NCI-H524 treated with DMSO at 0.1 percent for 48 hours (cell line): ENCODE measurements at regions not wholly inside any gene's neighbourhood (a gene's known extent, or its start where the extent isn't known, plus 50 kb on each side); places are given as distances from the start of the nearest gene placed in this dataset.
"Not testable (repeated sequence)": the region's sequence is repeated elsewhere in the genome, so short reads cannot be mapped to it uniquely, and the experiment has no call there.

ENCODE experiments used
- DNase-seq: peaks from one replicate; lab custom pipeline; 2025; lab: John Stamatoyannopoulos, UW

DNA sequence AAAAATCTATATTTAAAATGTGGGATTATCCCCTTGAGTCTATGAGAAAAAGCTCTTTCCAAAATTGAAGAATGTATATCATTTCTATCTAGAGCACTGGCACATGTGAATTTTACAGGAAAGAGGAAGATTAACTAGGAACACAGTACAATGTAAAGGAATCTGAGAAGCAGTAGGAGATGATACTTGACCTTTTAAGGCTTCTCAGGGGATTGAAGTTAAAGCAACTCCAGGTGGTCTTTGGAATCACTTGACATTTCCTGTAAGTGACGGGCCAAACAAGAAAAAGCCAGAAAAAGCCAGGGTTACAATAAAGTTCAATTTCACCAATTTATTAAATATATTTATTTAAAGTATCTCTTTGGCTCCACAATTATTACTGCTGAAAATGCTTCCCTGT is 1373.9 kb downstream of the OLFM4 start:
- no peak for DNase-seq

- DNase-seq: no peak
These were observed 1387.2 kb downstream of the OLFM4 start for GRCh38 chr13:54415753-54416366.

DNA sequence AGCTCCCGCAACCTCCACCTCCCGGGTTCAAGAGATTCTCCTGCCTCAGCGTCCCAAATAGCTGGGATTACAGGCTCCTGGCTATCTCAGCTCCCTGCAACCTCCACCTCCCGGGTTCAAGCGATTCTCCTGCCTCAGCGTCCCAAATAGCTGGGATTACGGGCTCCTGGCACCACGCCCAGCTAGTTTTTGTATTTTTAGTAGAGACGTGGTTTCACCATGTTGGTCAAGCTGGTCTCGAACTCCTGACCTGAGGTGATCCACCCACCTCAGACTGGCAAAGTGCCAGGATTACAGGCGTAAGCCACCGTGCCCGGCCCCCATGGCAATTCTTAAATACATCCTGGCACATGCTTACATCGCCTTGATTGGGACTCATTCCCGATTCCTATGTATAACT is 1394.3 kb downstream of the OLFM4 start:
- not testable (repeated sequence) for DNase-seq

GRCh38 chr13:54424344-54424743 is 1395.7 kb downstream of the OLFM4 start:
- DNase-seq: no peak

- peak; percentile 85 for DNase-seq
These were observed 1405.0 kb downstream of the OLFM4 start for GRCh38 chr13:54433493-54434206.

GRCh38 chr13:54440853-54441400 is 1412.3 kb downstream of the OLFM4 start:
- not testable (repeated sequence) for DNase-seq

GRCh38 chr13:54445453-54445852 is 1416.8 kb downstream of the OLFM4 start:
- DNase-seq: no peak

GRCh38 chr13:54445865-54446264 is 1417.3 kb downstream of the OLFM4 start:
- DNase-seq: no peak

- DNase-seq: peak; percentile 9
These were observed 1421.3 kb downstream of the OLFM4 start for GRCh38 chr13:54449922-54450321.

GRCh38 chr13:54484166-54484565 is 1455.6 kb downstream of the OLFM4 start:
- DNase-seq: no peak

DNA sequence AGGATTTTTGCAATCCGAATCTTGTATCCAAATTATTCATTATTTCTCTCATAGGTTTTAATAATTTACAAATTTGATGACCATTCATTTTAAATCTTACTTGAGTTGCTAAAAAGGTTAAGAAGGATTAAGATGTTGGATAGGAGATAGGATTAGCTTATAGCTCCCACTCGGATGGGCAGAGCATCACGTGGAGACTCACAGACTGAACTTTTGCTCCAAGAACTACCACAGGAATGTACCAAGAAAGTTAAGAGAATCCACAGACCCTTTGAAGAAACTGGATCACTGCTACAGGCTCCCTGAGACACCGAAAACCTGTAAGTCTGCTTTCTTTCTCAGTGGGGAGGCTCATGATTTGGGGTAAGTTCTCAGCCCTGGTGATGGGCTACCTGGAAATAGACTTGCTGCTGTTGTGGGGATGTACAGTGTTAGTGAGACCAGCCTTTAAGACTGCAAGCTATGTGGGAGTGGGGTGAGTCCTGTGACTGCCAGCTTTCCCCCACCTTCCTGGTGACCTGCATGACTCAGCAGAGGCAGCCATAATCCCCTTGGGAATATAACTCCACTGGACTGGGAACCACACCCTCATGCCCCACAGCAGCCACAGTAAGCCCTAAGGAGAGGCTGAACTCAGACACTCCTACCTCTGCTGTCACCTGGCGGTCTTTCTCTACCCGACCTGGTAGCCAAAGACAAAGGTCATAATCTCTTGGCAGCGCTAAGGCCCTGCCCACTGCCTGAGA is 1458.0 kb downstream of the OLFM4 start:
- DNase-seq: no peak

- DNase-seq: no peak
These were observed 1460.7 kb downstream of the OLFM4 start for GRCh38 chr13:54489359-54489758.

DNA sequence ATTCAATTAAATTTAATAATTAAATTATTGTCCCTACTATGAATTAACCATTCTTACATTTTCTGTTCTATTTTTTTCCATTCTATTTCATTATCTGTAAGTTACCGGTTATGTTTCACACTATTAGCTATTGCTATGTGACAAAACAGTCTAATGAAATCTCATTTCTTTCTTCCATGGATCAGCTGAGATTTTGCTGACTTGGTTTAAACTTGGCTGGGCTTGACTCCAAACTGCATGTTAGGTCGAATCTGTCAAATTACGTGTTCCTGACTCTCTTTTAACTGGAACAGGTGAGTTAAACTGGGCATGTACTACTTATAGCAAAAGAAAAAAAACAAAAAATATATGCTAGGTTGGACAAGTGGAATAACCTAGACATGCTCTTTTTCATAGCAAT is 1464.4 kb downstream of the OLFM4 start:
- no peak for DNase-seq

DNA sequence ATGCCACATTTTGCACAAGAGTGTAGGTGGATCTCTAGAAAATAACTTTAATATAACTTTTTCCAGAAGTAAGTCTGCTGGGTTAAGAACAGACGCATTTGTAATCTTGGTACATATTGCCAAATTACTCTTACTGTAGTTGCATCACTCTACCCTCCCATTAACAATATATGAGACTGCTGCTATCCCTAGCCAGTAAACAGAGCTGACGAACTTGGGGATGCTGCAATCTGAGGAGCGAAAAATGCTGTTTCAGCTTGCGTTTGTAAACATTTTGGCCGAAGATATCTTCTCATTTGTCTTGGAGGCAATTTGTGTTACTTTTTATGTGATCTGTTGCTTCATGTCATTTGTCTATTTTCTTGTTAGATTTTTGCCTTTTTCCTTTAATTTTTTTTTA is 1482.8 kb downstream of the OLFM4 start:
- no peak for DNase-seq

- DNase-seq: no peak
These were observed 1484.6 kb downstream of the OLFM4 start for GRCh38 chr13:54513254-54513653.

GRCh38 chr13:54536112-54536511 is 1507.5 kb downstream of the OLFM4 start:
- peak; percentile 6 for DNase-seq

DNA sequence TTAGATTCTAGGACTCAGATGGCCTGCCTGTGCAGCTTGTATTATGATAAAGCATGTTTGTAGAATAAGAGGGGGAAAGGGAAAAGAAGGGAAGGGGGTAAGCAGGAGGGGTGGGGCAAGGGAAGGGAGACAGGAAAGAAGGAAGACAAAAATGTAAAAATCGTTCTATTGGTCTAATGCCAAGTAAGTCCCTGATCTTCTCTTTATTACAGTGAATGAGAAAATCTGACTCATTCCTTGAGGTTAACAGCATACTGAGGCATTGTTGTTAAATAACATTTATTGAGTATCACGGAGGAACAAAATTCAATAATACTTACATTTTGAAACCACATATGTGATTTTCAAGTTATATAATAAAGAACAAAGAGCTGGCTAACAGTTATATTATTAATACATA is 1534.7 kb downstream of the OLFM4 start:
- DNase-seq: no peak

DNA sequence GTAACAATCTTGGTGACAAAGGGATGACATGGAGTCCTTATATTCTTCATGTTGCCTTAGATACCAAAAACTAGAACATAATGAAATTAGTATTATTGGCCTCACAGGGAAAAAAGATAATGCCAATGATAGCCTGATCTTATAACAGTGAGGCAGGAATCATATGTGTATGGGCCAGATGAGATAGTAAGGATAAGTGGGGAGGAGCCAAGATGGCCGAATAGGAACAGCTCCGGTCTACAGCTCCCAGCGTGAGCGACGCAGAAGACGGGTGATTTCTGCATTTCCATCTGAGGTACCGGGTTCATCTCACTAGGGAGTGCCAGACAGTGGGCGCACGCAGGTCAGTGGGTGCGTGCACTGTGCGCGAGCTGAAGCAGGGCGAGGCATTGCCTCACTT is 1543.4 kb downstream of the OLFM4 start:
- DNase-seq: not testable (repeated sequence)

DNA sequence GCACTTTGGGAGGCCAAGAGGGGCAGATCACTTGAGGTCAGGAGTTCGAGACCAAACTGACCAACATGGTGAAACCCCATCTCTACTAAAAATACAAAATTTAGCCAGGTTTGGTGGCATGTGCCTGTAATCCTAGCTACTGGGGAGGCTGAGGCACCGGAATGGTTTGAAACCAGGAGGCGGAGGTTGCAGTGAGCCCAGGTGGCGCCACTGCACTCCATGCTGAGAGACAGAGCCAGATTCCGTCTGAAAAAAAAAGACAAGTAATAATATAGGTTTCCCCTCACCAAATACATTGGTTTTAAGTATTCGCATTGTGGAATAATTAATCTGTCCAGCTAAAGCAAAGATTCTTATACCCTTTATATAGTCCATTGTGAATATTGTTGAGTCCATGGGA is 1544.6 kb downstream of the OLFM4 start:
- DNase-seq: no peak

GRCh38 chr13:54574791-54575190 is 1546.2 kb downstream of the OLFM4 start:
- DNase-seq: no peak

- no peak for DNase-seq
These were observed 1562.9 kb downstream of the OLFM4 start for GRCh38 chr13:54591540-54591939.

DNA sequence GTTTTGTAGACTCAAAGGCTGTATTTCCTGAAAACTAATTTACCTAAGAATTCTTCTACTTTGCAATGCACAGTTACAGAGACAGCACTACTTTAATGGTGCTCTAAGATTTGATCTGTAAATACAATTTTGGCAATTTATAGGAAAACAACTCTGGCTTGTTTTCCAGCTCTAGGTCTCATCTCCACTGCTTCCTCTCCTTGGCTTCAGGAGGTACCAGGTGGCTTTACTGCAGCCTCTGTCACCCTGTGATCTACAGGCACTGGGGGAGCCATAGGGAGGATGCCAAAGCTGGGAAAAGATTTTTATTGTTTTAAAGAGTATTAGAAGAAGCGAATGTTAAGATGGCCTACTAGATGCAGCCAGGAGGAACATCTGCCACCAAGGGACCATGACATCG is 1563.6 kb downstream of the OLFM4 start:
- no peak for DNase-seq

DNA sequence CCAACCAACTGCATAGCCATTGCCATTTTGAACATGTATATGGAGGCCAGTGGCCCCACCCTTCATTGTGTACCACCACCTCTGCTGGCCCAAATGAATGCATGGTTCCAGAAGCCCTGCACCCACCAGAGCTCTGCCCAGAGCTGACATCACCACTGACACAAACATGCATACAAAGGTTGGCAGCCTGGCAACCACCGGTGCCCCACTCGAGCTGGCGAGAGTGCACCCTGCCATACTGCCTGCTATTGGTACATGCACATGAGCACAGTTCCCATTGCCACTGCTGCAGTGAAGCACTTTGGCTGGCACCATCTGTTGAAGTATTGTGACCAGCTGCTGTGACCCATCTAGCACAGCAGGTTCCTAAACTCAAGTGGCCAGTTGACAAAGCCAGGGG is 1564.9 kb downstream of the OLFM4 start:
- peak; percentile 93 for DNase-seq
